RPMI8226 (cell line): ENCODE measurements at regions not wholly inside any gene's neighbourhood (a gene's known extent, or its start where the extent isn't known, plus 50 kb on each side); places are given as distances from the start of the nearest gene placed in this dataset.
A peak's percentile ranks its signal among the peaks of the same experiment; 100 is the strongest.
"Not testable (repeated sequence)": the region's sequence is repeated elsewhere in the genome, so short reads cannot be mapped to it uniquely, and the experiment has no call there.

Experiments used
- DNase-seq: peaks from one replicate; pipeline ENCODE4 v3.0.0-alpha.2; 2015

DNA sequence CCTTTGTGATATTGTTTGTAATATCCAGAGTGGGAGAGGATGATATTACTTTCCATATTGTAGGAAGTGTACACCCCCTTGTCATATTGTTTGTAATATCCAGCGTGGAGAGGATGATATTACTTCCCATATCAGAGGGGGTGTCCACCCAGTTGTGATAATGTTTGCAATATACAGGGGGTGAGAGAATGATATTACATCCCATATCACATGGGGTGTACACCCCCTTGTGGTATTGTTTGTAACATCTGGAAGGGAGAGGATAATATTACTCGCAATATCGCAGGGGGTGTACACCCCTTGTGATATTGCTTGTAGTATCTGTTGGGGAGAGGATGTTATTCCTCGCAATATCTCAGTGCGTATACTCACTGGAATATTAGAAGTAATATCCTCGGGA lies 61.5 kb downstream of the PRSS23 start:
- DNase-seq, result no peak

DNA sequence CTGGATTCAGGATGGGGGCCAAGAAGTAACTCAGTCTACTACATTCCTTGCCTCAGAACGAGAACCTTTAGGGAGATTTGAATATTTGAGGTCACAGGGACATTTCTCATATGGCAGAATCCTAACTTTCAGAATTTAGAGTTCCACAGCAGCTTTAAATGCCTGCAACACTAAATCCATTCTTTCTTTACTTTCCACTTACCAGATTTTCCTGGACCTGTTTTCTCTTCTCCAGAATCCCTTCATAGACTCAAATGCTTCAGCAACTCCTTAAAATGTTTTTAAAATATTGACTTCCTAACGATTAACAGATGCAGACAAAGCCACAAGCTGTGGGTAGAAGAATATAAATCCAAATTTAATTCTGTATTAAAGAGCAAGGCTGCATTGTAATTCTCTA lies 63.1 kb downstream of the PRSS23 start:
- no peak for DNase-seq

- DNase-seq, result no peak
These were observed 65.1 kb downstream of the PRSS23 start for GRCh38 chr11:86865436-86865835.

DNA sequence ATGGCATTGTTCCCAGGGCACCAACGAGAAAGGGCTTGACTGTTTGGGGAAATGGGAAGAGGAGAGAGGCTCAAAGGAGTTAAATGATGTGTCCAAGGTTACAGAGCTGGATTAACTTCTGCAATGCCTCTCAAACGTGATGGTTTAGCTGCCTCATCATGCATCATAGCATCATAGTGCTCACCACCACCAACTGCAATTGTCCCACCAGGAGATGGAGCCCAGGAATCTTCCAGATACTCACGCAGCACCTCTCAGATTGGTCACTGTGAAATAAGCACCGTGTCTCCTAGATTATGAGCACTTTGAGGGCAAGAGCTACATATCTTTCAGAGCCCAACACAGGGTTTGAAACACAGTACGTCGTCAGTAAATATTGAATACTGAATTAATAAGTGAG lies 69.2 kb downstream of the PRSS23 start:
- DNase-seq, result no peak

- DNase-seq, result peak; percentile 75
These were observed 69.7 kb downstream of the PRSS23 start for GRCh38 chr11:86869966-86870570.

GRCh38 chr11:86873573-86874083 lies 73.3 kb downstream of the PRSS23 start:
- DNase-seq, result no peak

GRCh38 chr11:86874304-86875056 lies 74.1 kb downstream of the PRSS23 start:
- no peak for DNase-seq

GRCh38 chr11:86876716-86877234 lies 76.4 kb downstream of the PRSS23 start:
- no peak for DNase-seq

- DNase-seq, result no peak
These were observed 77.2 kb downstream of the PRSS23 start for GRCh38 chr11:86877503-86877902.

GRCh38 chr11:86879241-86879640 lies 76.0 kb downstream of the FZD4 start:
- DNase-seq, result not testable (repeated sequence)

DNA sequence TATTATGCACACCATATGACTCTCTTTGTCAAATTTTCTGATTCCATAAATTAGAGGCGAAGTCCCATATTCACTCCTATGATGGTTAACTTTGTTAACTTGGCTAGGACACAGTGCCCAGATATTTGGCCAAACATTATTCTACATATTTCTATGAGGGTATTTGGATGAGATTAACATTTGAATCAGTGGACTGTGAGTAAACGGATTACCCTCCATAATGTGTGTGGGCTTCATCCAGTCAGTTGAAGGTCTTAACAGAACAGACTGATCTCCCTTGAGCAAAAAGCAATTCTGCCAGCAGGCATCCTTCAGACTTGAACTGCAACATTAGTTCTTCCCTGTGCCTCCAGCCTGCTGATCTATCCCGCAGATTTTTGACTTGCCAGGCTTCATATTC lies 69.9 kb downstream of the FZD4 start:
- DNase-seq, result no peak

DNA sequence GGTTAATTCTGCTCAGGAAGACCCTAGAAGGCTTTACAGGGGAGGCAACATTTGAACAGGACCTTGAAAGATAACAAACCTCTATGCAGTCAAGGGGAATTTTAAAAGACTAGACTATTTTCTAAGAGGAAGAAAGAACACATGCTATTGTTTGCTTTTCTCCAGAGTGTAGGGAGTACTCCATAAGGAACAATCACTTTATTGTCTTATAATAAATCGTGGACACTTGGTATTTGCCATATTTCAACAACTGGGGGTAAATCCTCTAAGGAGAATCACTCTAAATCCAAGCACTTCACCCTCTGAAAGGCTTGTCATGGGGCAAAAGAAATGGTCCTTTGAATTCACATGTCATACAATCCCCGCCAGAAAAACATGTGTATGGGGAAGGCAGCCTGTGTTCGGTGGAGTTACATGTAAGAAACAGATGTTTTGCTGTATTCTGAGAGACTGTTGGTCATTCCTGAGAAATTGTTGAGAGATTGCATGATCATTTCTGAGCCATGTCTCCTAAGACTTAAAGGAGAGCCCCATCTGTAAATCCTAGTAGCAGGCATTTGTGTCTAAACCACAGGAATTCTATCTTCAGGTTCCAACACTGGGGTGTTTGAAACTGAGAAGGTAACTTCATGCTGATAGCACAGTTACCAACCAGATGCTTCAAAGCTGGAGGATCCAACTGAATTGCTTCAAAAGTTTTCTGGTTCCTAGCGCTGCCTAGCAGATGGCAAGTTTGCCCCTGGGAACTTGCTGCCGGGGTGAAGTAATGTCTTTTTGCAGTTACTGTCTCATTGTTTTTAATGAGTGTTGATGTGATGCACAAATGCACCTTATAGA lies 66.8 kb downstream of the FZD4 start:
- DNase-seq, result no peak

DNA sequence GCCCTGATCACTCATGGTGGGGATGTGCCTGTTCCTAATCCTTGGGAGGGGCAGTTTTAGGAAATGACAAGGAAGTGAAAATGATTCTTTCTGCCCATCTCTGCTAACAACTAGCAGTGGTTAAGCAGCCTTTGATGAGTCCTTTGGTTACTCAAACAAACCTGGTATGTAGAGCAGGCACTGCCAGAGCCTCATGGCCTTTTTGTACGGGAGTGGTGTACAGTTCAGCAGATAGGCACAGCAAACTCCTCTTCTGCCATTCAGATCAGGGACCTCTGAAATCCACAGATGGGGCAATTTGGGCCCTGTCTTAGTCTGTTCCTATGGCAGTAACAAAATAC lies 66.2 kb downstream of the FZD4 start:
- DNase-seq, result no peak

DNA sequence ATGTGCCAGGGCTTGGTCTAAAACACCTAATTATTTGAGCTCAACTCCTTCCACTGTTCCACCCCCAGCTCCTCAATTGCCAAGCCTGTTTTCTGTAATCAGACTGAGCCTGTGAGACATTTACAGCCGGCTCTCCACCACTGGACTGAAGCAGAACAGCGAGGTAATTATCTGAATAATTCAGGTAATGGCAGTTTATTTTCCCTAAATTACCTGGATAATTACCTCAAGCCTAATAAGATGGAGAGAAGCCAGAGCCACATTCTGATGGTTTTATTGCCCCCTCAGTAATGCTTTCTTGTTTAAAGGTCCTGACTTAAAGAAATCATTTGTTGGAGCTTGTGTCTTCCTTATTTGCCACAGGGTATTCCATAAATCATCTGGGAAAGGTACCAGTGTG lies 64.2 kb downstream of the FZD4 start:
- no peak for DNase-seq

- no peak for DNase-seq
These were observed 62.0 kb downstream of the FZD4 start for GRCh38 chr11:86893235-86893634.
